H9 (cell line): ENCODE measurements at regions not wholly inside any gene's neighbourhood (a gene's known extent, or its start where the extent isn't known, plus 50 kb on each side); places are given as distances from the start of the nearest gene placed in this dataset.

Experiments used
- DNase-seq: peaks from one replicate; pipeline ENCODE4 v3.0.0-alpha.2; 2017
- H2AFZ ChIP-seq: one replicate; pipeline ENCODE4 v1.6.1; 2013; ENCODE audit warnings: mild to moderate bottlenecking, low read length, control low read depth, moderate library complexity
- H2AK5ac ChIP-seq: 2 replicates; pipeline ENCODE4 v1.6.1; 2013; ENCODE audit warnings: low read length, control low read depth, mixed read lengths; ENCODE audit not compliant: insufficient read length
- H2BK120ac ChIP-seq: one replicate; pipeline ENCODE4 v1.6.1; 2013; ENCODE audit warnings: low read depth, mild to moderate bottlenecking, low read length, control low read depth, inconsistent platforms; ENCODE audit not compliant: poor library complexity, severe bottlenecking
- H2BK12ac ChIP-seq: 2 replicates; pipeline ENCODE4 v1.6.1; 2013; ENCODE audit warnings: low read length, control low read depth, mixed read lengths, low read depth; ENCODE audit not compliant: insufficient read length
- H2BK15ac ChIP-seq: 2 replicates; pipeline ENCODE4 v1.6.1; 2013; ENCODE audit warnings: low read depth, low read length, control low read depth
- H2BK20ac ChIP-seq: one replicate; pipeline ENCODE4 v1.6.1; 2013; ENCODE audit warnings: low read depth, mild to moderate bottlenecking, low read length, control low read depth, inconsistent platforms; ENCODE audit not compliant: poor library complexity, severe bottlenecking
- H2BK5ac ChIP-seq: 2 replicates; pipeline ENCODE4 v1.6.1; 2013; ENCODE audit warnings: low read length, control low read depth, mixed read lengths; ENCODE audit not compliant: insufficient read length
- H3K14ac ChIP-seq: 2 replicates; pipeline ENCODE4 v1.6.1; 2013; ENCODE audit warnings: low read length, control low read depth; ENCODE audit not compliant: insufficient read depth
- H3K18ac ChIP-seq: 2 replicates; pipeline ENCODE4 v1.6.1; 2013; ENCODE audit warnings: low read depth, mild to moderate bottlenecking, mixed read lengths, low read length, control low read depth; ENCODE audit not compliant: insufficient read length
- H3K23ac ChIP-seq: 2 replicates; pipeline ENCODE4 v1.6.1; 2013; ENCODE audit warnings: low read length, control low read depth, mixed read lengths, low read depth; ENCODE audit not compliant: insufficient read length
- H3K23me2 ChIP-seq: 2 replicates; pipeline ENCODE4 v1.6.1; 2013; ENCODE audit warnings: low read depth, mild to moderate bottlenecking, mixed read lengths, low read length, control low read depth; ENCODE audit not compliant: insufficient read length, poor library complexity, severe bottlenecking
- H3K27ac ChIP-seq: 2 replicates; pipeline ENCODE4 v1.5.1; 2013; ENCODE audit warnings: low read length, control low read depth, mixed read lengths, low read depth; ENCODE audit not compliant: insufficient read length
- H3K27me3 ChIP-seq: 2 replicates; pipeline ENCODE4 v1.6.1; 2013; ENCODE audit warnings: low read length, control low read depth, inconsistent platforms; ENCODE audit not compliant: insufficient read depth
- H3K4ac ChIP-seq: 2 replicates; pipeline ENCODE4 v1.6.1; 2013; ENCODE audit warnings: low read depth, mild to moderate bottlenecking, control low read depth, inconsistent platforms, low read length, moderate library complexity
- H3K4me1 ChIP-seq: 2 replicates; pipeline ENCODE4 v1.6.1; 2013; ENCODE audit warnings: low read length, control low read depth, inconsistent platforms; ENCODE audit not compliant: insufficient read depth
- H3K4me2 ChIP-seq: 2 replicates; pipeline ENCODE4 v1.6.1; 2013; ENCODE audit warnings: low read length, control low read depth, mixed read lengths; ENCODE audit not compliant: insufficient read length, insufficient read depth
- H3K56ac ChIP-seq: 2 replicates; pipeline ENCODE4 v1.6.1; 2013; ENCODE audit warnings: low read depth, mild to moderate bottlenecking, mixed read lengths, low read length, control low read depth; ENCODE audit not compliant: insufficient read length
- H3K79me1 ChIP-seq: 2 replicates; pipeline ENCODE4 v1.6.1; 2013; ENCODE audit warnings: low read depth, mild to moderate bottlenecking, moderate library complexity, low read length, control low read depth, inconsistent platforms; ENCODE audit not compliant: insufficient read depth, poor library complexity, severe bottlenecking
- H3K79me2 ChIP-seq: 2 replicates; pipeline ENCODE4 v1.6.1; 2013; ENCODE audit warnings: low read length, control low read depth, inconsistent platforms; ENCODE audit not compliant: insufficient read depth
- H3K9ac ChIP-seq: 2 replicates; pipeline ENCODE4 v1.6.1; 2013; ENCODE audit warnings: low read length, control low read depth, mixed read lengths; ENCODE audit not compliant: insufficient read length; ENCODE audit errors: extremely low read depth
- H3K9me3 ChIP-seq: one replicate; pipeline ENCODE4 v1.6.1; 2013; ENCODE audit warnings: low read depth, low read length, inconsistent platforms; ENCODE audit not compliant: control insufficient read depth
- H3T11ph ChIP-seq: one replicate; pipeline ENCODE4 v1.6.1; 2013; ENCODE audit warnings: mild to moderate bottlenecking, low read length, control low read depth, inconsistent platforms
- H4K20me1 ChIP-seq: one replicate; pipeline ENCODE4 v1.6.1; 2013; ENCODE audit not compliant: control insufficient read depth, insufficient read length, insufficient read depth
- H4K5ac ChIP-seq: 2 replicates; pipeline ENCODE4 v1.6.1; 2013; ENCODE audit warnings: low read depth, mild to moderate bottlenecking, mixed read lengths, low read length, control low read depth; ENCODE audit not compliant: insufficient read length
- H4K8ac ChIP-seq: replicated peaks from 2 replicates; pipeline ENCODE4 v1.6.1; 2013; ENCODE audit warnings: low read length, control low read depth, mixed read lengths, low read depth; ENCODE audit not compliant: insufficient read length
- H4K91ac ChIP-seq: 2 replicates; pipeline ENCODE4 v1.6.1; 2013; ENCODE audit warnings: low read depth, mild to moderate bottlenecking, moderate library complexity, mixed read lengths, low read length, control low read depth; ENCODE audit not compliant: insufficient read length
- H3K27ac Mint-ChIP-seq, 3 experiments: 2 replicates in 2 of 3; 3 replicates in 1 of 3; pipeline ENCODE4 v1.8.0; 2020 to 2021; ENCODE audit warnings: mixed read lengths in 3 of 3, mild to moderate bottlenecking in 1 of 3, moderate library complexity in 1 of 3
- H3K27me3 Mint-ChIP-seq: 2 replicates; pipeline ENCODE4 v1.8.0; 2021; ENCODE audit warnings: low read depth, mild to moderate bottlenecking, moderate library complexity, mixed read lengths
- H3K36me3 Mint-ChIP-seq, 3 experiments: 2 replicates in 2 of 3; 3 replicates in 1 of 3; pipeline ENCODE4 v1.8.0; 2020 to 2021; ENCODE audit warnings: low read depth in 3 of 3, mixed read lengths in 3 of 3; ENCODE audit not compliant: insufficient read depth in 1 of 3
- H3K4me1 Mint-ChIP-seq, 2 experiments: 2 replicates each; pipeline ENCODE4 v1.8.0; 2020; ENCODE audit warnings: mixed read lengths in 2 of 2
- H3K4me3 Mint-ChIP-seq, 2 experiments: 2 replicates in 1 of 2; 3 replicates in 1 of 2; pipeline ENCODE4 v1.8.0; 2020 to 2021; ENCODE audit warnings: mild to moderate bottlenecking in 2 of 2, mixed read lengths in 2 of 2, moderate library complexity in 1 of 2
- H3K9me3 Mint-ChIP-seq, 2 experiments: 2 replicates in 1 of 2; 3 replicates in 1 of 2; pipeline ENCODE4 v1.8.0; 2020; ENCODE audit warnings: mild to moderate bottlenecking in 2 of 2, mixed read lengths in 2 of 2, moderate library complexity in 1 of 2
- CTCF ChIP-seq: fragments of 200-600 bp; sonication (generic); conservative IDR thresholded peaks from 3 replicates; pipeline ENCODE4 v1.8.0; 2021; ENCODE audit warnings: antibody characterized with exemption, mild to moderate bottlenecking
- WGBS: extraction: QIAGEN DNeasy Blood & Tissue Kit; methylation state at CpG from one replicate; pipeline ENCODE4 v1.1.7; 2013; ENCODE audit warnings: missing lambda C conversion rate, low lambda C conversion rate, mixed read lengths; ENCODE audit not compliant: insufficient read length; ENCODE audit errors: extremely low coverage; 5-methylcytosine and 5-hydroxymethylcytosine counted together

- H3K9ac ChIP-seq, result no peak overlapping the region
- no peak overlapping the region for H4K5ac ChIP-seq
- no peaks in the 10 kb centered on the region for H3K36me3 Mint-ChIP-seq
- no peak overlapping the region for H3K4me2 ChIP-seq
- H4K91ac ChIP-seq, result no peak overlapping the region
- no peak overlapping the region for H2BK12ac ChIP-seq
- H3K4ac ChIP-seq, result no peak overlapping the region
- H3K56ac ChIP-seq, result no peak overlapping the region
- no peak overlapping the region for H3K23ac ChIP-seq
- H2BK120ac ChIP-seq, result no peak overlapping the region
- H3K9me3 Mint-ChIP-seq, result no peaks in the 10 kb centered on the region
- peaks cover 30 to 33% of the 10 kb centered on the region in 2 experiments for H3K4me1 Mint-ChIP-seq
- H3K9me3 ChIP-seq, result no peaks in the 10 kb centered on the region
- no peak overlapping the region for H3K18ac ChIP-seq
- H3K79me2 ChIP-seq, result no peaks in the 10 kb centered on the region
- DNase-seq, result peak; percentile 46
- peaks cover 2% of the 10 kb centered on the region; the same call in 1 of the 2 replicates for H3K27me3 Mint-ChIP-seq
- no peak overlapping the region for H4K8ac ChIP-seq
- no peak for TF ChIP-seq CTCF
- H3K14ac ChIP-seq, result no peak overlapping the region
- no peak overlapping the region for H3K4me3 Mint-ChIP-seq
- H3K27ac Mint-ChIP-seq, result 0 out of 7 replicates have a peak overlapping the region, but pooled peaks of 1 of the 3 experiments have one; percentile 62
- no peak overlapping the region for H3K27ac ChIP-seq
- H2BK15ac ChIP-seq, result no peak overlapping the region
- H2AK5ac ChIP-seq, result no peak overlapping the region
- no peaks in the 10 kb centered on the region for H4K20me1 ChIP-seq
- WGBS, result no CpG with 5 or more reads among the region's 5 CpGs
- H3K79me1 ChIP-seq, result no peaks in the 10 kb centered on the region
- peaks cover 20% of the 10 kb centered on the region; the same call in 1 of the 2 replicates for H3K4me1 ChIP-seq
- no peak overlapping the region for H3T11ph ChIP-seq
- no peak overlapping the region for H2AFZ ChIP-seq
- no peak overlapping the region for H2BK5ac ChIP-seq
- no peaks in the 10 kb centered on the region for H3K27me3 ChIP-seq
- H2BK20ac ChIP-seq, result no peak overlapping the region
- no peaks in the 10 kb centered on the region for H3K23me2 ChIP-seq
Observed at GRCh38 chr13:44815623-44816022, 173.6 kb downstream of the NUFIP1 start.
